ENCODE measurements at regions not wholly inside any gene's neighbourhood (a gene's known extent, or its start where the extent isn't known, plus 50 kb on each side); places are given as distances from the start of the nearest gene placed in this dataset.
"Not testable (repeated sequence)": the region's sequence is repeated elsewhere in the genome, so short reads cannot be mapped to it uniquely, and the experiment has no call there.

- TF ChIP-seq, protein P1, sequence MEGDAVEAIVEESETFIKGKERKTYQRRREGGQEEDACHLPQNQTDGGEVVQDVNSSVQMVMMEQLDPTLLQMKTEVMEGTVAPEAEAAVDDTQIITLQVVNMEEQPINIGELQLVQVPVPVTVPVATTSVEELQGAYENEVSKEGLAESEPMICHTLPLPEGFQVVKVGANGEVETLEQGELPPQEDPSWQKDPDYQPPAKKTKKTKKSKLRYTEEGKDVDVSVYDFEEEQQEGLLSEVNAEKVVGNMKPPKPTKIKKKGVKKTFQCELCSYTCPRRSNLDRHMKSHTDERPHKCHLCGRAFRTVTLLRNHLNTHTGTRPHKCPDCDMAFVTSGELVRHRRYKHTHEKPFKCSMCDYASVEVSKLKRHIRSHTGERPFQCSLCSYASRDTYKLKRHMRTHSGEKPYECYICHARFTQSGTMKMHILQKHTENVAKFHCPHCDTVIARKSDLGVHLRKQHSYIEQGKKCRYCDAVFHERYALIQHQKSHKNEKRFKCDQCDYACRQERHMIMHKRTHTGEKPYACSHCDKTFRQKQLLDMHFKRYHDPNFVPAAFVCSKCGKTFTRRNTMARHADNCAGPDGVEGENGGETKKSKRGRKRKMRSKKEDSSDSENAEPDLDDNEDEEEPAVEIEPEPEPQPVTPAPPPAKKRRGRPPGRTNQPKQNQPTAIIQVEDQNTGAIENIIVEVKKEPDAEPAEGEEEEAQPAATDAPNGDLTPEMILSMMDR (IDR thresholded peaks at IDR 0.05): no peak
- no peaks in the 10 kb centered on the region for H3K4me1 ChIP-seq (ENCODE audit: control insufficient read depth in 1 of 2, insufficient read depth in 1 of 2, low read depth in 1 of 2, low read length in 1 of 2)
- H3K9me3 ChIP-seq: no peaks in the 10 kb centered on the region
- no peak overlapping the region for H3K4me3 ChIP-seq (ENCODE audit: low read depth in 1 of 2, low read length in 1 of 2)
- no peaks in the 10 kb centered on the region for H3K36me3 ChIP-seq
- H3K27me3 ChIP-seq: peaks cover 7% of the 10 kb centered on the region
- H3K27ac ChIP-seq: no peak overlapping the region
These were observed 84.2 kb downstream of the TEX51 start for GRCh38 chr2:126982935-126983334.

DNA sequence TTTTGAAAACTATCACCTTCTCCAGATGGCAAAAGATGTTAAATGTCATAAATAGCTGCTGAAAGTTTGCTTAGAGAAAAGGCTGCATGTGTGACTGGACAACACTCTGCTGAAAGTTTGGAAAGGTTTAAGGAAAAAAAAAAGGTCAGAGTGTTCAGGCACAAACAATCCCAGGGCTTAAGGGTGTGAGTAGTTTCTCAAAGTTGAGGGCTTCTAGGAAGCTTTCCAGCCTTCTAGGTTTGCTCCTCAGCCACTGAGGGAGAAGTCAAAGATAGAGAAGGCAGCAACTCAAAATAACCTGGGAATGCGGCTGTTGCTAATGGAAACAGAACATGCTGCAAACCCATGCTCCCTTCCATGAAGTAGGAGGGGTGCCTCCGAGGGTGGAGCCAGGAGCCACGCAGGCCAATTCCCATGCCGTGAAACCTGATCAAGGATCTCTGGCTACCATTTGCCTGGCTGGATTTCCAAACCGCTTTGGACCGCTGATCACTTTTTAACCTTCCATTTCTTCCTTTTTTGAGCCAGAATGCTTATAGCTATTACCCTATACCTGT, 88.0 kb downstream of the TEX51 start:
- Histone ChIP-seq H3K36me3 (no peaks in the 10 kb centered on the region), H3K27ac (no peak overlapping the region), H3K4me3 (ENCODE audit: low read depth in 1 of 2, low read length in 1 of 2) (no peak overlapping the region), H3K9me3 (no peaks in the 10 kb centered on the region), H3K4me1 (ENCODE audit: control insufficient read depth in 1 of 2, insufficient read depth in 1 of 2, low read depth in 1 of 2, low read length in 1 of 2) (no peaks in the 10 kb centered on the region), H3K27me3 (peaks cover 10% of the 10 kb centered on the region)
- TF ChIP-seq, protein P1 (IDR thresholded peaks at IDR 0.05): no peak

GRCh38 chr2:126988482-126988881, 89.8 kb downstream of the TEX51 start:
- H3K9me3 ChIP-seq: no peaks in the 10 kb centered on the region
- H3K4me1 ChIP-seq (ENCODE audit: control insufficient read depth in 1 of 2, insufficient read depth in 1 of 2, low read depth in 1 of 2, low read length in 1 of 2): no peaks in the 10 kb centered on the region
- H3K36me3 ChIP-seq: no peaks in the 10 kb centered on the region
- TF ChIP-seq, protein P1 (IDR thresholded peaks at IDR 0.05): no peak
- H3K27me3 ChIP-seq: peaks cover 10% of the 10 kb centered on the region
- no peak overlapping the region for H3K4me3 ChIP-seq (ENCODE audit: low read depth in 1 of 2, low read length in 1 of 2)
- H3K27ac ChIP-seq: no peak overlapping the region

GRCh38 chr2:126989064-126989463, 90.4 kb downstream of the TEX51 start:
- H3K36me3 ChIP-seq, H3K27me3 ChIP-seq: not testable (repeated sequence)

GRCh38 chr2:126990200-126990599, 91.5 kb downstream of the TEX51 start:
- H3K9me3 ChIP-seq: no peaks in the 10 kb centered on the region
- H3K36me3 ChIP-seq: no peaks in the 10 kb centered on the region
- H3K27ac ChIP-seq: no peak overlapping the region
- H3K27me3 ChIP-seq: peaks cover 10% of the 10 kb centered on the region
- no peak overlapping the region for H3K4me3 ChIP-seq (ENCODE audit: low read depth in 1 of 2, low read length in 1 of 2)
- no peaks in the 10 kb centered on the region for H3K4me1 ChIP-seq (ENCODE audit: control insufficient read depth in 1 of 2, insufficient read depth in 1 of 2, low read depth in 1 of 2, low read length in 1 of 2)
- TF ChIP-seq, protein P1 (IDR thresholded peaks at IDR 0.05): no peak

More at GRCh38 chr2:126989064-126989463, 90.4 kb downstream of the TEX51 start:
- not testable (repeated sequence) for H3K4me1 ChIP-seq (ENCODE audit: control insufficient read depth in 1 of 2, insufficient read depth in 1 of 2, low read depth in 1 of 2, low read length in 1 of 2); H3K27ac ChIP-seq; H3K9me3 ChIP-seq; H3K4me3 ChIP-seq (ENCODE audit: low read depth in 1 of 2, low read length in 1 of 2)

DNA sequence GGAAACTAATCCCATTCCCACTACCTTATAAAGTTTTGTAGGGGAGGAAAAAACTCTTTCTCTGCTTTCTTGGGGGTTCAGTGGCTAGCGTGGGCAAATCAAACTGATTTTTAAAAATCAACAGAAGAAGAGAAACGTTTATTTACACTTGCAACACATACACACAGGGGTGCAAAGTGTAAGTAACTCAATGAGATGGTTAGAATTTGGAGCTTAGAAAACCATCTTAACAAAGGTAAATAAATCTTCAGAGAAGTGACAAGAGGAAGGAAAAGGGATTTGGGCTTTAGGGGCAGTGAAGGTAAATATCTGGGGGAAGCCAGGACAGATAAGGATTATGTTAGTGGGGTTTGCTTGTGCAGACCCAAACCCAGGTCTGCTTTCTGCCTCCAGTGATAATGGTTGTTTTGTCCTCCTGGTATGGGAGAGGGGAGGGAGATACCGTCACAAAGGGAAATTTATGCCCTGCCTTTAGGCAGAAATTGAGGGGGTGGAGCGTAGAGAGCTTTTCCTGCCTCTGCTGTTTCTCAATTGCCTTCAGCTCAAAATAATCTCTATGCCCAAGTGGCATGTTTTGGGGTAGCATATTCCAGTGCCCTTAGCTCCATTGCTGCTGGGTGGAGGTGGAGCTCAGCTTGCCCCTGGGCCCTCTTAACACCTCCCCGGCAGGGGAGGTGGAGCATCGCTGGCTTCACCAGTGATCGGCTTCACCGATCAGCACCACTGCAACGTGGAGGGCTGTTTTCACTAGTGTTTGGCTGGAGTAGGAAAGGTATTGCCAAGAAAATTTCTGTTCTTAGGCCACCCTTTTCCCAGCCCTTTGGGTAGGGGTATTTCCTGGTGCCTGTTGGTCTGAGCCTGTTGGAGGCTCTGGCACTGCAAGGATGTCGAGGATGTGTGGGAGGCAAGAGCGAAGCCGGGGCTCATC, 92.2 kb downstream of the TEX51 start:
- TF ChIP-seq, protein P1 (IDR thresholded peaks at IDR 0.05): no peak
- Histone ChIP-seq H3K36me3 (no peaks in the 10 kb centered on the region), H3K9me3 (no peaks in the 10 kb centered on the region), H3K27ac (no peak overlapping the region), H3K27me3 (peaks cover 10% of the 10 kb centered on the region), H3K4me1 (ENCODE audit: control insufficient read depth in 1 of 2, insufficient read depth in 1 of 2, low read depth in 1 of 2, low read length in 1 of 2) (no peaks in the 10 kb centered on the region), H3K4me3 (ENCODE audit: low read depth in 1 of 2, low read length in 1 of 2) (no peak overlapping the region)
